SH-SY5Y (cell line): ENCODE measurements at regions not wholly inside any gene's neighbourhood (a gene's known extent, or its start where the extent isn't known, plus 50 kb on each side); places are given as distances from the start of the nearest gene placed in this dataset.

Experiments
- GATA2 ChIP-seq: IDR thresholded peaks from 2 replicates; pipeline ENCODE4 v1.6.1; 2011; ENCODE audit warnings: mild to moderate bottlenecking, low read depth, low read length
- GATA3 ChIP-seq: IDR thresholded peaks from 2 replicates; pipeline ENCODE4 v1.6.1; 2011; ENCODE audit warnings: low read depth, mild to moderate bottlenecking, low read length, moderate library complexity

GRCh38 chr6:127023001-127023778 lies 95.3 kb upstream of the RSPO3 start:
- no peak for TF ChIP-seq GATA2
- TF ChIP-seq GATA3 = no peak
